ENCODE measurements at regions not wholly inside any gene's neighbourhood (a gene's known extent, or its start where the extent isn't known, plus 50 kb on each side); places are given as distances from the start of the nearest gene placed in this dataset.

- H3K9me3 Mint-ChIP-seq: no peaks in the 10 kb centered on the region
- POLR2A ChIA-PET: no interaction called here
- DNase-seq (no peak), ATAC-seq (ENCODE audit: low read depth) (no peak)
- no peak overlapping the region for H3K4me3 Mint-ChIP-seq
- H3K27ac Mint-ChIP-seq: no peak overlapping the region
- H3K4me1 Mint-ChIP-seq: no peaks in the 10 kb centered on the region
- H3K36me3 Mint-ChIP-seq: no peaks in the 10 kb centered on the region
- peaks cover 11% of the 10 kb centered on the region for H3K27me3 Mint-ChIP-seq
Observed at GRCh38 chr1:208358651-208359050, 114.5 kb upstream of the PLXNA2 start.

- ATAC-seq (ENCODE audit: low read depth): no peak
- Mint-ChIP-seq H3K27me3 (peaks cover 11% of the 10 kb centered on the region), H3K4me3 (no peak overlapping the region), H3K36me3 (no peaks in the 10 kb centered on the region), H3K9me3 (no peaks in the 10 kb centered on the region), H3K4me1 (no peaks in the 10 kb centered on the region), H3K27ac (no peak overlapping the region)
- DNase-seq: no peak
- POLR2A ChIA-PET: no interaction called here
Observed at GRCh38 chr1:208362011-208362410, 117.8 kb upstream of the PLXNA2 start.

DNA sequence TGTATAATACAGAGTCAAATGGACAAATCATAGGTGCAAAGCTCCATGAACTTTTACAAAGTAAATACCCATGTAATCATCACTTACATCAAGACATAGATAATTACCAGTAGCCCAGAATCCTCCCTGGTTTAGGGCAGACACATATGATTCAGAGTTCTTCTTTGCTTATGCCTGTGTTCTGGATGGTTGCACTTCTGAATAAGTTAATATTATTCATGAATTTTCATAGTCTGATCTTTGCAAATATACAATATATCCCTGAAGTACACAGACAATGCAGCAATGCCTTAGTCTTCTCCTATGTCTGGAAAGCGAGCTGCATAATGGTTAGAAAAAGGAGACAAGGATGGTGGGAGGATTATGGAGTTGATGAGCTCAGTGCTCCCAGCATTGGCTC, 122.4 kb upstream of the PLXNA2 start:
- Mint-ChIP-seq H3K36me3 (no peaks in the 10 kb centered on the region), H3K4me1 (no peaks in the 10 kb centered on the region), H3K27ac (no peak overlapping the region), H3K27me3 (peaks cover 17% of the 10 kb centered on the region), H3K4me3 (no peak overlapping the region), H3K9me3 (no peaks in the 10 kb centered on the region)
- ATAC-seq (ENCODE audit: low read depth): no peak
- DNase-seq: no peak
- POLR2A ChIA-PET: no interaction called here

DNA sequence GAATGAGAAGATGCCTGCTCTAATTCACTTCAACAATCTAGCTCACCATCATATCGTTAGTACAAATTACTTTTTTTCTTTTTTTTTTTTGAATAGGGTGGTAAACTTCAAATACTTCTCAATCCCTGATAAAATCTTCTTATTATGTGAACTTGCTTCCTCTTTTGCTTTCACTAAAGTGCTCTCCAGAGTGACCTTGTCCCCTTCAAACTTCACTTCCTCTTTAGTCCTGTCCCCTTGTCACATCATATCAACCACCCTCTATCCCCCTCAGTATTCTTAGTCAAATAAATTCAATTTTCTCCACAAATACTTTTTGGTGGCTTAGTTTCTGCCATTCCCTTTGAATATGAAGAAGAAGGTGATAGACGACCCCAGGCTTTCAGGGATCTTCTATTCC, 124.9 kb upstream of the PLXNA2 start:
- H3K36me3 Mint-ChIP-seq: no peaks in the 10 kb centered on the region
- H3K9me3 Mint-ChIP-seq: no peaks in the 10 kb centered on the region
- no peak overlapping the region for H3K4me3 Mint-ChIP-seq
- H3K4me1 Mint-ChIP-seq: no peaks in the 10 kb centered on the region
- peaks cover 10% of the 10 kb centered on the region for H3K27me3 Mint-ChIP-seq
- ATAC-seq (ENCODE audit: low read depth) (no peak), DNase-seq (no peak)
- POLR2A ChIA-PET: no interaction called here
- no peak overlapping the region for H3K27ac Mint-ChIP-seq

DNA sequence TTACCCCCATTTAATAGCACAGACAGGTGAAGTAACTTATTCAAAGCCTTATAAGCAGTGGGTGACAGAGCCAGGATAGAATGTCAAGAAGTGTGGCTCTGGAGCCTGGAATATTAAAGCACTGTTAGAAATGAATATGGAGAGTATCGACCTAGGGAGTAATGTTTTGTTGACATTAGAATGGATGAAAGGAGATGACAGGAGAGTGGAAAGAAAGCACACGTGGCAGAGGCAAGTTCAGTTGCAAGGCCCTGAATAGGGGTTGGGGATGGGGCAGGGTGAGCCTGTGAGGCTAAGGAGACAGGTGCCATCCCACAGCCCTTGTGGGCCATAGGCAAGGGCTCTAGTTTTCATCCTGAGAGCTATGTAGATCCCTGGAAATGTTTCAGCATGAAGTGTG, 125.5 kb upstream of the PLXNA2 start:
- POLR2A ChIA-PET: no interaction called here
- Mint-ChIP-seq H3K36me3 (no peaks in the 10 kb centered on the region), H3K27me3 (peaks cover 10% of the 10 kb centered on the region), H3K4me1 (no peaks in the 10 kb centered on the region), H3K4me3 (no peak overlapping the region), H3K9me3 (no peaks in the 10 kb centered on the region), H3K27ac (no peak overlapping the region)
- ATAC-seq (ENCODE audit: low read depth) (no peak), DNase-seq (no peak)

GRCh38 chr1:208374391-208374941, 130.3 kb upstream of the PLXNA2 start:
- DNase-seq (no peak), ATAC-seq (ENCODE audit: low read depth) (no peak)
- H3K9me3 Mint-ChIP-seq: no peaks in the 10 kb centered on the region
- no peak overlapping the region for H3K27ac Mint-ChIP-seq
- H3K4me3 Mint-ChIP-seq: no peak overlapping the region
- H3K36me3 Mint-ChIP-seq: no peaks in the 10 kb centered on the region
- POLR2A ChIA-PET: no interaction called here
- H3K27me3 Mint-ChIP-seq: peaks cover 4% of the 10 kb centered on the region
- no peaks in the 10 kb centered on the region for H3K4me1 Mint-ChIP-seq

DNA sequence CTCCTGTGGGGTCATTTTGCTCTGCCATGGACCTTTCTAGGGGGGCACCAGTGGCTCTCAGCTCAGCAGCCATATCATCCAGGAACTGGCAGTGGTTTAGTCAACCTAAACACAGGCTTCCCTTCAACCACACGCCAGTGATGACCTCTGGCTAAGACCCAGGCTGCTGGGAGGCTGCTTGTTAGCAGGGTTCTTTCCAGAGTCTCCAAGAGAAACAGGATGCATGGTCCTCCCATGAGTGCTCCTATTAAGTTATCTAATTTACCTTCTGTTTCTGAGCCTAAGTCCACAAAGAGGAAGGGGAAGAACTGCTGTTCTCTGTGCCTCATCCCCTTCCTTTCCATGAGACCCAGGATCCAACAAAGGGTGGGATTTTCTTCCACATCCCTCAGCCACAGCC, 137.3 kb upstream of the PLXNA2 start:
- Mint-ChIP-seq H3K27me3 (no peaks in the 10 kb centered on the region), H3K9me3 (no peaks in the 10 kb centered on the region), H3K4me1 (no peaks in the 10 kb centered on the region), H3K36me3 (no peaks in the 10 kb centered on the region), H3K4me3 (no peak overlapping the region), H3K27ac (no peak overlapping the region)
- DNase-seq (no peak), ATAC-seq (ENCODE audit: low read depth) (no peak)
- POLR2A ChIA-PET: no interaction called here

DNA sequence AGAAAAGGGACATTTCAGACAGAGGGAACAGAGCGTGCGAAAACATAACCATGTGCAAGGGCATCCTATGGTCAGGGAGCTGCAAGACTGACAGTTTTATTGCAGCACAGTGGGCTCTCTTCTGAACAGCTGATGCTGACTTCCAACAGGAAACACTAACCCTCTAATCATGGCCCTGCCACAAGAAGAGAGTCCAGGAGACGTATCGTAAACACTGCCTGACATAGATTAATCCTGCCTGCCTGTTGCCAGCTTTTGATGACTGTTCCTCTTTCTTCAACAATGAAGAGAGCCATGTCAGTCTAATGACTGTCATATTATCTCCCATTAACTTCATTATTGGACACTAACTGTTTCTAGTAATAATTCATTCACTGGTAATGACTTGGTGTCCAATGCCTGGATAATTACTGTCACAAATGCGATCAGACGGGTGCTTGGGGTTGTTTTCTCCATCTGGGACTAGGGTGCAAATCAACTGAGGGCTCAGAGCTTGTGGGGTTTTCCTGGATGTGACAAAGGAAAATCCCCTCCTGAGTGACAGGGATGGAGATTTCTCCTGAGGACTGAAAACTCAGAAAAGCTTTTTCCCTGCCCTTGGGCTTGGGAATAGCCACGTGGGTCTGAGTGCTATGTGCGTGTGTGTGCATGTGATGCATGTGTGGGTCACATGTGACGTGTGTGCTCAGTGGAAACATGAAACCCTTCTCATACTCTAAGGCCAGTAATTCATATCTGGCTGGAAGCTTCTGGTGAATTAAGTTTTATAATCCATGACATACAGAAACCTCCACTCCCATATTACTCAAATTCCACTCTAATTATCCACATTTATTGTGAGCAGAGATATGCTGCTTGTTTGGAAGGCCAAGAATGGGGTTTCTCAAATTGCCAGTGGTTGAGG, 144.0 kb upstream of the PLXNA2 start:
- H3K27ac Mint-ChIP-seq: no peak overlapping the region
- no peak overlapping the region for H3K4me3 Mint-ChIP-seq

GRCh38 chr1:208393416-208393815, 149.2 kb upstream of the PLXNA2 start:
- Mint-ChIP-seq H3K9me3 (no peaks in the 10 kb centered on the region), H3K27me3 (no peaks in the 10 kb centered on the region), H3K36me3 (no peaks in the 10 kb centered on the region), H3K4me3 (no peak overlapping the region), H3K27ac (no peak overlapping the region), H3K4me1 (no peaks in the 10 kb centered on the region)
- no peak for DNase-seq
- POLR2A ChIA-PET: no interaction called here
- no peak for ATAC-seq (ENCODE audit: low read depth)

More for the DNA sequence above, 144.0 kb upstream of the PLXNA2 start:
- ATAC-seq (ENCODE audit: low read depth): no peak
- no peaks in the 10 kb centered on the region for H3K36me3 Mint-ChIP-seq
- POLR2A ChIA-PET: no interaction called here
- H3K27me3 Mint-ChIP-seq: no peaks in the 10 kb centered on the region
- no peaks in the 10 kb centered on the region for H3K4me1 Mint-ChIP-seq
- no peak for DNase-seq
- H3K9me3 Mint-ChIP-seq: no peaks in the 10 kb centered on the region

DNA sequence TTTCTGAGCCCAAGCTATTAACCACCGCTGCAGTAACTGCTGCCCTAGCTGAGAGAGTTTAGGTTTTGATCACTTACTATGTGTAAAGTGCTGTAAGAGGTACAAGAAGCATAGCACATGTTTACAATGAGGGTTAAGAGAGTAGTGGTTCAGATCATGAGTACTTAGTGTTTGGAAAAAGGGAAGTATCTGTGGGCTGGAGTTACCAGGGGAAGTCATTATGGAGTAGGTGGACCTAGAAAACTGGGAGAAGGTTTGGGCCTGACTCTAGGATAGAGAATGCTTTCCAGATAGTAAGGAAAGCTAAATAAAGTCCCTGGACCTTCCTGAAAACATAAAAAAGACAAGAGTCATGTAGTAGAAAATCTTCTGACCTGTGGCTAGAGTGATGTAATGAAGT, 149.6 kb upstream of the PLXNA2 start:
- DNase-seq (no peak), ATAC-seq (ENCODE audit: low read depth) (no peak)
- Mint-ChIP-seq H3K4me1 (no peaks in the 10 kb centered on the region), H3K36me3 (no peaks in the 10 kb centered on the region), H3K9me3 (no peaks in the 10 kb centered on the region), H3K4me3 (no peak overlapping the region), H3K27me3 (peaks cover 1% of the 10 kb centered on the region), H3K27ac (no peak overlapping the region)
- POLR2A ChIA-PET: no interaction called here

GRCh38 chr1:208397286-208397685, 153.1 kb upstream of the PLXNA2 start:
- POLR2A ChIA-PET: no interaction called here
- H3K4me1 Mint-ChIP-seq: no peaks in the 10 kb centered on the region
- peaks cover 3% of the 10 kb centered on the region for H3K27me3 Mint-ChIP-seq

GRCh38 chr1:208405014-208405413, 160.8 kb upstream of the PLXNA2 start:
- Mint-ChIP-seq H3K4me3 (no peak overlapping the region), H3K27ac (no peak overlapping the region), H3K36me3 (no peaks in the 10 kb centered on the region), H3K9me3 (no peaks in the 10 kb centered on the region), H3K4me1 (no peaks in the 10 kb centered on the region), H3K27me3 (peaks cover 10% of the 10 kb centered on the region)
- no peak for DNase-seq
- POLR2A ChIA-PET: no interaction called here
- ATAC-seq (ENCODE audit: low read depth): no peak

More at GRCh38 chr1:208397286-208397685, 153.1 kb upstream of the PLXNA2 start:
- no peak for ATAC-seq (ENCODE audit: low read depth)
- Mint-ChIP-seq H3K9me3 (no peaks in the 10 kb centered on the region), H3K27ac (no peak overlapping the region), H3K4me3 (no peak overlapping the region), H3K36me3 (no peaks in the 10 kb centered on the region)
- DNase-seq: no peak

DNA sequence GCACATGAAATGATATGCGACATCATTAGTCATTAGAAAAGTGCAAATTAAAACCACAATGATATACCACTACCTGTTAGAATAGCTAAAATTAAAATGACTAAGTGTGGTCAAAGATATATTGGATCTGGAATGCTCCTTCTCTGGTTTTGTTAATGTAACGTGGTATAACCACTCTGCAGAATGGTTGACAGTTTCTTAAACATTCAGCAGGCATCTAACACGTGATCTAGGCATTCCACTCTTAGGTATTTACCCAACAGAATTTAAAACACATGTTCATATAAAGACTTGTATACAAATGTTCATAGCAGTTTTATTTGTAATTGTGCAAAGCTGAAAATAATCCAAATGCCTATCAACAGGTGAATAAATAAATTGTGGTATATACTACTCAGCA, 165.0 kb upstream of the PLXNA2 start:
- no peaks in the 10 kb centered on the region for H3K36me3 Mint-ChIP-seq
- peaks cover 10% of the 10 kb centered on the region for H3K27me3 Mint-ChIP-seq
- DNase-seq: no peak
- POLR2A ChIA-PET: no interaction called here
- H3K27ac Mint-ChIP-seq: no peak overlapping the region
- no peaks in the 10 kb centered on the region for H3K4me1 Mint-ChIP-seq
- H3K9me3 Mint-ChIP-seq: no peaks in the 10 kb centered on the region
- no peak overlapping the region for H3K4me3 Mint-ChIP-seq
- no peak for ATAC-seq (ENCODE audit: low read depth)

GRCh38 chr1:208410409-208410808, 166.2 kb upstream of the PLXNA2 start:
- DNase-seq (no peak), ATAC-seq (ENCODE audit: low read depth) (no peak)
- POLR2A ChIA-PET: no interaction called here
- Mint-ChIP-seq H3K9me3 (no peaks in the 10 kb centered on the region), H3K27ac (no peak overlapping the region), H3K27me3 (peaks cover 12% of the 10 kb centered on the region), H3K4me3 (no peak overlapping the region), H3K4me1 (no peaks in the 10 kb centered on the region), H3K36me3 (no peaks in the 10 kb centered on the region)

Measured in activated naive CD8-positive, alpha-beta T cell treated with anti-CD3 and anti-CD28 coated beads, Interleukin-2, amount 10 ng/mL, durations not matched to agents 7 days and 5 days (primary cell).